ENCODE measurements at regions not wholly inside any gene's neighbourhood (a gene's known extent, or its start where the extent isn't known, plus 50 kb on each side); places are given as distances from the start of the nearest gene placed in this dataset.

- Histone ChIP-seq H3K27ac (peak overlapping the region; percentile 60 to 63), H3K9me3 (no peaks in the 10 kb centered on the region), H3K4me1 (peaks cover 32% of the 10 kb centered on the region), H3K4me2 (peak overlapping the region; percentile 35), H3K4me3 (no peak overlapping the region)
- peak; percentile 39 to 84; a peak in 4 of 6 replicates for ATAC-seq
- POLR2A ChIA-PET, result no interaction called here
- peak; percentile 28 for FAIRE-seq
- WGBS (ENCODE audit: missing lambda C conversion rate), result 73% methylated on average over 6 of the region's 6 CpGs
- CTCF ChIA-PET, result interaction anchor here (1.3 kb wide), 1 partner anchor 15 kb away, joined by 3 read pairs; no protein-coding TSS in a partner anchor
- DNase-seq (ENCODE audit: low read depth in 1 of 2, low spot score in 1 of 2), result peak in 1 of 2 experiments; percentile 61
- TF ChIP-seq JUN (IDR thresholded peaks at IDR 0.05) (no peak), MAX (IDR thresholded peaks at IDR 0.05) (peak; percentile 34; the same call in 1 of the 2 replicates), MYC (IDR thresholded peaks at IDR 0.05; ENCODE audit: borderline replicate concordance, low read length) (no peak), GATA3 (IDR thresholded peaks at IDR 0.05; ENCODE audit: borderline replicate concordance) (peak; percentile 82), FOSB (CRISPR knock-in tag; IDR thresholded peaks at IDR 0.05) (no peak), KDM5A (IDR thresholded peaks at IDR 0.05) (no peak), E2F6 (IDR thresholded peaks at IDR 0.05; ENCODE audit: borderline replicate concordance, low read depth) (no peak), POLR2A (IDR thresholded peaks at IDR 0.05; ENCODE audit: low read length) (no peak), MAZ (IDR thresholded peaks at IDR 0.05; ENCODE audit: borderline replicate concordance, low read depth, low read length) (no peak), EP300 (IDR thresholded peaks at IDR 0.05) (no peak), RNF2 (IDR thresholded peaks at IDR 0.05; ENCODE audit: borderline replicate concordance, low read depth) (no peak), CHD4 (IDR thresholded peaks at IDR 0.05; ENCODE audit: borderline replicate concordance) (no peak), HOXB13 (CRISPR knock-in tag; IDR thresholded peaks at IDR 0.05; ENCODE audit: low read depth) (no peak), RCOR1 (IDR thresholded peaks at IDR 0.05; ENCODE audit: low read depth, low read length) (no peak), CEBPB (IDR thresholded peaks at IDR 0.05) (peak in 1 of 2 experiments; percentile 5; a peak in 1 of 4 replicates), ZC3H11A (IDR thresholded peaks at IDR 0.05) (no peak), ZSCAN20 (CRISPR knock-in tag; IDR thresholded peaks at IDR 0.05) (no peak), PBX3 (IDR thresholded peaks at IDR 0.05) (no peak), NFE2L2 (conservative IDR thresholded peaks at IDR 0.05; ENCODE audit: low read length) (no peak), JUNB (IDR thresholded peaks at IDR 0.05) (peak; percentile 38; the same call in 1 of the 2 replicates), CHD2 (IDR thresholded peaks at IDR 0.05; ENCODE audit: low read length, partially characterized antibody) (no peak), NPAS2 (CRISPR knock-in tag; IDR thresholded peaks at IDR 0.05; ENCODE audit: borderline replicate concordance) (no peak), HMGXB4 (CRISPR knock-in tag; IDR thresholded peaks at IDR 0.05; ENCODE audit: borderline replicate concordance) (no peak), ZNF302 (CRISPR knock-in tag; IDR thresholded peaks at IDR 0.05) (no peak), ESRRA (IDR thresholded peaks at IDR 0.05; ENCODE audit: borderline replicate concordance, low read length) (no peak), CBX8 (IDR thresholded peaks at IDR 0.05) (no peak), RARB (CRISPR knock-in tag; IDR thresholded peaks at IDR 0.05) (no peak), USF2 (IDR thresholded peaks at IDR 0.05) (no peak), TP53 (CRISPR knock-in tag; IDR thresholded peaks at IDR 0.05) (no peak), MAFK (IDR thresholded peaks at IDR 0.05; ENCODE audit: partially characterized antibody) (no peak), REST (IDR thresholded peaks at IDR 0.05) (no peak), ZFP36 (IDR thresholded peaks at IDR 0.05; ENCODE audit: borderline replicate concordance, partially characterized antibody) (no peak), CBX2 (IDR thresholded peaks at IDR 0.05; ENCODE audit: borderline replicate concordance, low read depth) (no peak), PHF8 (IDR thresholded peaks at IDR 0.05; ENCODE audit: borderline replicate concordance, low read depth) (no peak)
Observed at GRCh38 chr1:219279017-219279770, 105.5 kb downstream of the LYPLAL1 start.

All from A549 (cell line).